ENCODE measurements at regions not wholly inside any gene's neighbourhood (a gene's known extent, or its start where the extent isn't known, plus 50 kb on each side); places are given as distances from the start of the nearest gene placed in this dataset.

DNA sequence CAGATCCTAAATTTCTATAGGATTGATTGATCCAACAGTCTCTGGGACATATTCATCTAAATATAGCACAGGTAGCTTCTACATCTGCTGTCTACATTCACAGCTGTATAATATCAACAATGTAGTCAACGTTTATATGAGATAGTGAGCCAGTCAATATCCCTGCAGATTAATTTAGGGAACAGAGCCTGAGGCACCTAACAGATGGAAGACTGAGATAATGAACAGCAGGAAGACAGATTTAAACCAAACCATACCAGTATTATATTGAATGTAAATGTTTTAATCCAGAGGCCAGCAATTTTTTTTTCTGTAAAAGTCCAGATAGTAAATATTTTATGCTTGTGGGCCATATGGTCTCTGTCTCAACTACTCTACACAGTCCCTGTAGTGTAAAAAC lies 2072.4 kb downstream of the MRPL39 start:
- Histone ChIP-seq H3K18ac (ENCODE audit: low read depth in 1 of 2, low read length in 2 of 2) (no peak overlapping the region), H3K36me3 (ENCODE audit: control insufficient read depth in 1 of 2, insufficient read depth in 2 of 2, low read depth in 1 of 2, low read length in 2 of 2) (no peaks in the 10 kb centered on the region), H3K9ac (ENCODE audit: low read length) (no peak overlapping the region), H3K27me3 (ENCODE audit: control insufficient read depth in 1 of 2, insufficient read depth in 1 of 2, low read length in 2 of 2) (no peaks in the 10 kb centered on the region), H3K4me1 (ENCODE audit: control insufficient read depth, insufficient read depth, low read depth, low read length) (no peaks in the 10 kb centered on the region), H2AFZ (ENCODE audit: low read depth, low read length) (no peak overlapping the region), H2BK5ac (ENCODE audit: low read depth, low read length, poor library complexity, severe bottlenecking) (no peak overlapping the region), H2BK15ac (ENCODE audit: low read depth, poor library complexity, severe bottlenecking) (no peak overlapping the region), H3K4me2 (ENCODE audit: low read length, poor library complexity, severe bottlenecking) (no peak overlapping the region), H3K4me3 (ENCODE audit: insufficient read depth in 1 of 2, low read depth in 1 of 2, low read length in 2 of 2) (no peak overlapping the region), H3K9me3 (ENCODE audit: control insufficient read depth, low read length) (no peaks in the 10 kb centered on the region), H4K8ac (ENCODE audit: low read length) (no peak overlapping the region), H2BK12ac (ENCODE audit: low read length in 2 of 2) (no peak overlapping the region), H2BK120ac (ENCODE audit: low read depth, low read length) (no peak overlapping the region), H3K79me1 (replicated peaks; ENCODE audit: low read length, poor library complexity, severe bottlenecking) (no peaks in the 10 kb centered on the region), H2AK5ac (ENCODE audit: low read length, severe bottlenecking) (no peak overlapping the region), H3K23ac (ENCODE audit: low read length in 2 of 2) (no peak overlapping the region), H4K91ac (ENCODE audit: low read length) (no peak overlapping the region), H3K4ac (ENCODE audit: low read depth in 1 of 2, low read length in 2 of 2) (no peak overlapping the region), H3K14ac (ENCODE audit: low read length in 2 of 2) (no peak overlapping the region), H3K27ac (ENCODE audit: low read length, poor library complexity, severe bottlenecking) (no peak overlapping the region)
- no CpG with 5 or more reads among the region's 1 CpG for WGBS
- no peak for DNase-seq

DNA sequence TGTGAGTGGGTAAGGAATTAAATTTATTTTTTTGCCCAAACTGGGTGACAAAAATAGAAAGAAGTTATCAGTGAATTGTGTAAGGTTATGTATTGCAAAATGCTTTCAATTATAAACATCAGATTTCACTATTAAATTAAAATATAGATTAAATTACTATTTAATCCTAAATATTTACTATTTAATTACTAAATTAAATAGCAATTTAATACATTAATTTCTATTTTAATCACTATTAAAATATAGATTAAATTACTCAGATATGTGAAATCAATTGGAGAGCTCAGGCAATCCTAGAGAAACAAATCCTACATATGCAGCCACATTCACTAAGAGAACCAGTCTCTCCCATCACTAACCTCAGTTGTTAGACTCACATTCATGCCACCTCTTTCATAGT lies 2075.8 kb downstream of the MRPL39 start:
- Histone ChIP-seq H3K9me3 (ENCODE audit: control insufficient read depth, low read length) (no peaks in the 10 kb centered on the region), H4K8ac (ENCODE audit: low read length) (no peak overlapping the region), H3K79me1 (replicated peaks; ENCODE audit: low read length, poor library complexity, severe bottlenecking) (no peaks in the 10 kb centered on the region), H2BK15ac (ENCODE audit: low read depth, poor library complexity, severe bottlenecking) (no peak overlapping the region), H2BK120ac (ENCODE audit: low read depth, low read length) (no peak overlapping the region), H2AFZ (ENCODE audit: low read depth, low read length) (no peak overlapping the region), H3K14ac (ENCODE audit: low read length in 2 of 2) (no peak overlapping the region), H3K9ac (ENCODE audit: low read length) (no peak overlapping the region), H3K4me1 (ENCODE audit: control insufficient read depth, insufficient read depth, low read depth, low read length) (no peaks in the 10 kb centered on the region), H3K4me2 (ENCODE audit: low read length, poor library complexity, severe bottlenecking) (no peak overlapping the region), H2BK5ac (ENCODE audit: low read depth, low read length, poor library complexity, severe bottlenecking) (no peak overlapping the region), H3K4me3 (ENCODE audit: insufficient read depth in 1 of 2, low read depth in 1 of 2, low read length in 2 of 2) (no peak overlapping the region), H3K23ac (ENCODE audit: low read length in 2 of 2) (no peak overlapping the region), H3K4ac (ENCODE audit: low read depth in 1 of 2, low read length in 2 of 2) (no peak overlapping the region), H3K27ac (ENCODE audit: low read length, poor library complexity, severe bottlenecking) (no peak overlapping the region), H2AK5ac (ENCODE audit: low read length, severe bottlenecking) (no peak overlapping the region), H3K27me3 (ENCODE audit: control insufficient read depth in 1 of 2, insufficient read depth in 1 of 2, low read length in 2 of 2) (no peaks in the 10 kb centered on the region), H3K36me3 (ENCODE audit: control insufficient read depth in 1 of 2, insufficient read depth in 2 of 2, low read depth in 1 of 2, low read length in 2 of 2) (no peaks in the 10 kb centered on the region), H2BK12ac (ENCODE audit: low read length in 2 of 2) (no peak overlapping the region), H4K91ac (ENCODE audit: low read length) (no peak overlapping the region), H3K18ac (ENCODE audit: low read depth in 1 of 2, low read length in 2 of 2) (no peak overlapping the region)
- DNase-seq: no peak

DNA sequence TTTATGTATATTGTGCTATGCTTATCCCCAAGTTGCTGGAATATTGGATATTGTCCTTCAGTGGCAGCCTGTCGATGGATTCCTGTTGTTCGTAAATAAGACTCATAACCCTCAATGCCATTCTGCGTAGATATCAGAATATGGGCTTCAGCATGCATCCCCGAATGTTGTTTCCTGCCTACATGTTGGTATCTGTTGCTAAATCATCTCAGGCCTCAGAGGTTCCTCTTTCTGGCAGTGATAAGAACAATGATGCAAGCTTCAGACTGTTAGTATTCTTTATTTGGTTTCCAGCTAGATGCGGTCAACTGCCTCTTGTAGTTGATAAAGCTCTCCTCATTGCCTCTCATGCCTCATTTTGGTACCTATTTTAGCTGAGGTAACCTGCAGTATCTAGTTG lies 2082.6 kb downstream of the MRPL39 start:
- 83% methylated on average over 5 of the region's 5 CpGs for WGBS
- no peak overlapping the region for H4K8ac ChIP-seq (ENCODE audit: low read length)
- no peak for DNase-seq
- no peak overlapping the region for H3K27ac ChIP-seq (ENCODE audit: low read length, poor library complexity, severe bottlenecking)
- H3K4ac ChIP-seq (ENCODE audit: low read depth in 1 of 2, low read length in 2 of 2): no peak overlapping the region
- no peak overlapping the region for H3K9ac ChIP-seq (ENCODE audit: low read length)
- no peak overlapping the region for H2AK5ac ChIP-seq (ENCODE audit: low read length, severe bottlenecking)
- H3K4me1 ChIP-seq (ENCODE audit: control insufficient read depth, insufficient read depth, low read depth, low read length): no peaks in the 10 kb centered on the region
- no peak overlapping the region for H2BK12ac ChIP-seq (ENCODE audit: low read length in 2 of 2)
- no peak overlapping the region for H2BK5ac ChIP-seq (ENCODE audit: low read depth, low read length, poor library complexity, severe bottlenecking)
- H3K18ac ChIP-seq (ENCODE audit: low read depth in 1 of 2, low read length in 2 of 2): no peak overlapping the region
- H3K27me3 ChIP-seq (ENCODE audit: control insufficient read depth in 1 of 2, insufficient read depth in 1 of 2, low read length in 2 of 2): no peaks in the 10 kb centered on the region
- H3K14ac ChIP-seq (ENCODE audit: low read length in 2 of 2): no peak overlapping the region
- H3K79me1 ChIP-seq (replicated peaks; ENCODE audit: low read length, poor library complexity, severe bottlenecking): no peaks in the 10 kb centered on the region
- no peak overlapping the region for H4K91ac ChIP-seq (ENCODE audit: low read length)
- H3K4me2 ChIP-seq (ENCODE audit: low read length, poor library complexity, severe bottlenecking): no peak overlapping the region
- no peaks in the 10 kb centered on the region for H3K36me3 ChIP-seq (ENCODE audit: control insufficient read depth in 1 of 2, insufficient read depth in 2 of 2, low read depth in 1 of 2, low read length in 2 of 2)
- no peak overlapping the region for H3K23ac ChIP-seq (ENCODE audit: low read length in 2 of 2)
- no peak overlapping the region for H3K4me3 ChIP-seq (ENCODE audit: insufficient read depth in 1 of 2, low read depth in 1 of 2, low read length in 2 of 2)
- H2AFZ ChIP-seq (ENCODE audit: low read depth, low read length): no peak overlapping the region
- no peaks in the 10 kb centered on the region for H3K9me3 ChIP-seq (ENCODE audit: control insufficient read depth, low read length)
- H2BK120ac ChIP-seq (ENCODE audit: low read depth, low read length): no peak overlapping the region
- H2BK15ac ChIP-seq (ENCODE audit: low read depth, poor library complexity, severe bottlenecking): no peak overlapping the region

DNA sequence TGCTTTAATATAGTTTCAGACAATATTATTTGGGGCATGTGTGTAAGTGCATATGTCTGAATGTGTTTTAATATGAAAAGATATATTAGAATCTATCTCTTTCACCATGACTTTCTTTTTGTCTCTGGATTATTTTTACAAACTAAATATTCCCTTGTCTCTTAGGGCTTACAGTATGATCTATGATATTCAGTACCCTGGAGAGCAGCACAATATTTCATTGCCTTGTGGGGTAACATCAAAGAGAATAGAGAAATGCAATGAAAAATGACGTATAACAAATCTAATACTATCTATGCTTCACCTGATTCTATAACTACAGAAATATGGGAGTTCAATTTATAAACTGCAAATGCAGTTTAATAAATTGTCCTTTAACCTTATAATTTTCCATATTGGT lies 2084.5 kb downstream of the MRPL39 start:
- Histone ChIP-seq H2BK15ac (ENCODE audit: low read depth, poor library complexity, severe bottlenecking) (no peak overlapping the region), H2AK5ac (ENCODE audit: low read length, severe bottlenecking) (no peak overlapping the region), H2AFZ (ENCODE audit: low read depth, low read length) (no peak overlapping the region), H3K4me1 (ENCODE audit: control insufficient read depth, insufficient read depth, low read depth, low read length) (no peaks in the 10 kb centered on the region), H2BK5ac (ENCODE audit: low read depth, low read length, poor library complexity, severe bottlenecking) (no peak overlapping the region), H3K27me3 (ENCODE audit: control insufficient read depth in 1 of 2, insufficient read depth in 1 of 2, low read length in 2 of 2) (no peaks in the 10 kb centered on the region), H3K14ac (ENCODE audit: low read length in 2 of 2) (no peak overlapping the region), H3K9ac (ENCODE audit: low read length) (no peak overlapping the region), H3K79me1 (replicated peaks; ENCODE audit: low read length, poor library complexity, severe bottlenecking) (no peaks in the 10 kb centered on the region), H2BK120ac (ENCODE audit: low read depth, low read length) (no peak overlapping the region), H4K8ac (ENCODE audit: low read length) (no peak overlapping the region), H3K23ac (ENCODE audit: low read length in 2 of 2) (no peak overlapping the region), H3K4me2 (ENCODE audit: low read length, poor library complexity, severe bottlenecking) (no peak overlapping the region), H4K91ac (ENCODE audit: low read length) (no peak overlapping the region), H3K27ac (ENCODE audit: low read length, poor library complexity, severe bottlenecking) (no peak overlapping the region), H3K4me3 (ENCODE audit: insufficient read depth in 1 of 2, low read depth in 1 of 2, low read length in 2 of 2) (no peak overlapping the region), H3K9me3 (ENCODE audit: control insufficient read depth, low read length) (no peaks in the 10 kb centered on the region), H3K18ac (ENCODE audit: low read depth in 1 of 2, low read length in 2 of 2) (no peak overlapping the region), H3K4ac (ENCODE audit: low read depth in 1 of 2, low read length in 2 of 2) (no peak overlapping the region), H2BK12ac (ENCODE audit: low read length in 2 of 2) (no peak overlapping the region), H3K36me3 (ENCODE audit: control insufficient read depth in 1 of 2, insufficient read depth in 2 of 2, low read depth in 1 of 2, low read length in 2 of 2) (no peaks in the 10 kb centered on the region)
- no CpG with 5 or more reads among the region's 1 CpG for WGBS
- DNase-seq: no peak

Data from mesenchymal stem cell (in vitro differentiated cells and primary cell).